Activated CD4-positive, alpha-beta T cell treated with anti-CD3 and anti-CD28 coated beads, Interleukin-2, amount 10 ng/mL, durations not matched to agents 24 days and 14 days (primary cell): ENCODE measurements at regions not wholly inside any gene's neighbourhood (a gene's known extent, or its start where the extent isn't known, plus 50 kb on each side); places are given as distances from the start of the nearest gene placed in this dataset.
"Not testable (repeated sequence)": the region's sequence is repeated elsewhere in the genome, so short reads cannot be mapped to it uniquely, and the experiment has no call there.

Experiments
- DNase-seq: peaks from one replicate; pipeline ENCODE4 v3.0.0; 2022
- H3K27ac Mint-ChIP-seq: one replicate; pipeline ENCODE4 v1.8.0; 2022; ENCODE audit warnings: mild to moderate bottlenecking, mixed read lengths
- H3K27me3 Mint-ChIP-seq: one replicate; pipeline ENCODE4 v1.8.0; 2022; ENCODE audit warnings: mixed read lengths
- H3K36me3 Mint-ChIP-seq: one replicate; pipeline ENCODE4 v1.8.0; 2022; ENCODE audit warnings: low read depth, mild to moderate bottlenecking, mixed read lengths
- H3K4me1 Mint-ChIP-seq: one replicate; pipeline ENCODE4 v1.8.0; 2021; ENCODE audit warnings: mixed read lengths
- H3K4me3 Mint-ChIP-seq: one replicate; pipeline ENCODE4 v1.8.0; 2022; ENCODE audit warnings: mild to moderate bottlenecking, moderate library complexity, mixed read lengths
- H3K9me3 Mint-ChIP-seq: one replicate; pipeline ENCODE4 v1.8.0; 2021; ENCODE audit warnings: mixed read lengths
- intact Hi-C: fragments of 100-400 bp; cut with micrococcal nuclease; formaldehyde crosslinking; loops from one replicate; pipeline ENCODE4 v1.15.1; 2023

DNA sequence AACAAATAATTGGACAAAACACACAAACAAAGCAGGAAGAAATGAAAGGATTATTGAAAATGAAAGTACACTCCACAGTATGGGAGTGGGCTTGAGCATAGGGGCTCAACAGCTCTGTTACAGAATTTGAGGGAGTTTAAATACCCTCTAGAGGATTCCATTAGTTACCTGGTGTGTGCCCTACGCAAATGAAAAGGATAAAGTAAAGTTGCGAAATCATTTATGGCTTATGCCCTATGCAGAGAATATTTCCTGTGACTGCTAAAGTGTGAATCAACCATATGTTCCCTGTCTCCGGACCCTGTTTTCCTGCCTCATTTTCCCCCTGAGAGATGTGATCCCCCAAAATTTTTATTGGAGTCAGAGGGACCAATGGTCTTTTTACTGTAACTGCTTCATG lies 634.6 kb upstream of the CNTNAP2 start:
- Mint-ChIP-seq H3K27ac (no peak overlapping the region), H3K27me3 (no peaks in the 10 kb centered on the region), H3K4me1 (no peaks in the 10 kb centered on the region), H3K9me3 (peaks cover 7% of the 10 kb centered on the region), H3K4me3 (no peak overlapping the region), H3K36me3 (no peaks in the 10 kb centered on the region)
- intact Hi-C loops, result no loop called here
- DNase-seq, result no peak

DNA sequence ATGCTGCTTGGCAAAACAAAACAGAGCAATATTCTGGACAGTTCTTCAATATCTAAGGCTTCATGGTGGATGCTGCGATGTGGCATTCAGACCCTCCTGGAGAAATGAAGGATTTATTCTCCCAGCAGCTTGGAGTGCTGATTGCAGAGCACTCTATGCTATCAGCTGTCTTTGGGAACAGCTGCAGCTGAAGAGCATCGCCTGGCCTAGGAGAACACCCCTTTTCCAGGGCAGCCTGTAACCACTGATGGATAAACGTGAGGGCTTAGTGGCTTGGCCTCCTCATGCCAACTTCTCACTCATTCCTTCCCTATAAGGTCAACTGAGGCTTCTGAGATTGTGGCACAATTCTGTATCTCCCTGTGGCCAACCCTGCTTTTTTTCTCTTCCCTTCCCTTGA lies 638.1 kb upstream of the CNTNAP2 start:
- no peak overlapping the region for H3K27ac Mint-ChIP-seq
- no peak for DNase-seq
- no peak overlapping the region for H3K4me3 Mint-ChIP-seq
- H3K27me3 Mint-ChIP-seq, result no peaks in the 10 kb centered on the region
- no peaks in the 10 kb centered on the region for H3K4me1 Mint-ChIP-seq
- intact Hi-C loops, result no loop called here
- H3K36me3 Mint-ChIP-seq, result no peaks in the 10 kb centered on the region
- peaks cover 3% of the 10 kb centered on the region for H3K9me3 Mint-ChIP-seq

DNA sequence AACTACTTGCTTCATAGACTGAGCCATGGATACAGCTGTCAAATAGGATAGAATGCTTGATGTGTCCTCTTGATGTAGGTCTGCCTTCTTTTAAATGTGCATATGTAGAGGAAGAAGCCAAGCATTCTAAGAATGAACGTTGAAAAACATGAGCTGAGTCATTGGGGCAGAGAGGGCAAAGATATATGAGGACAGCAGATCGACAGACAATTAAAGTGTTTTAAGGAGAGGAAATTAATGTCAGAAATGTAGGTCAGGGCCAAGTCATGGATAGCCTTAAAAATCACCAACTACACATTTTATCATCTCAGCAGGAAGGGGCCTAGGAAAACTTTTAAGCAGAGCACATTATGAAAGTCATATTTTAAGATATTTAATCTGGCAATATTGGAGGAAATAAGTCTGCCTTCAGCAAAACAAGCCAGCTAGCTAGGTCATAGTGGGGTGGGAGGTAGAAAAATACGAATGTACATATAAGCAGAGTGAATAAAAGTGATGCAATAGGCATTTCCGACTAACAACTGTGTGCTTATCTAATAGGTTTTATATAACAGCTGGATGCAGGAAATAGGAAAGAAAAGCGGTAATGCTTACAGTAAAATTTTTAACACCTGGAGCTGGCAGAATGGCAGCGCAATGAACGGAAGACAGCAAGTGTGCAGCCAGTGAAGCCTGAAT lies 638.3 kb upstream of the TPK1 start:
- intact Hi-C loops, result no loop called here
- Mint-ChIP-seq H3K27ac (no peak overlapping the region), H3K27me3 (no peaks in the 10 kb centered on the region), H3K9me3 (no peaks in the 10 kb centered on the region), H3K36me3 (no peaks in the 10 kb centered on the region), H3K4me1 (no peaks in the 10 kb centered on the region), H3K4me3 (no peak overlapping the region)
- DNase-seq, result no peak

- H3K36me3 Mint-ChIP-seq, result no peaks in the 10 kb centered on the region
- peaks cover 3% of the 10 kb centered on the region for H3K9me3 Mint-ChIP-seq
- no peaks in the 10 kb centered on the region for H3K4me1 Mint-ChIP-seq
- intact Hi-C loops, result no loop called here
- no peak for DNase-seq
- H3K4me3 Mint-ChIP-seq, result no peak overlapping the region
- no peaks in the 10 kb centered on the region for H3K27me3 Mint-ChIP-seq
- H3K27ac Mint-ChIP-seq, result no peak overlapping the region
Observed at GRCh38 chr7:145471883-145472282, 636.0 kb upstream of the TPK1 start.

DNA sequence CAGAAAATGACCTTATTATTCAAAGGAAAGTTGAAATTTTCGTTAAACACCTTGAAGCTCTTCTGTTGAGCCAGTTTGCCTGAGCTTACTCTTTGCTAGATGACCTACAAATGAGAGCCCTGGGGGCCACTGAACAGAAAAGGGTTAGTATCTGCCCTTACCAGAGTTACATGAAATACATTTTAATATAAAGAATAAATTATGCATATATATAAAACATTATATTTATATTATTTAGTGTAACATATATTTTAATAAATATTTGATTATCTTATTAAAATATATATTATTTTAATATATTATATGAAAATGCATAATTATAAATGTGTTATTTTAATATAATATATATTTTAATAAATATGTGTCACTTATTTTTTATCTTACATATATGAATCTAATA lies 628.4 kb upstream of the TPK1 start:
- DNase-seq, result no peak
- intact Hi-C loops, result no loop called here
- no peak overlapping the region for H3K27ac Mint-ChIP-seq
- H3K4me1 Mint-ChIP-seq, result no peaks in the 10 kb centered on the region
- no peaks in the 10 kb centered on the region for H3K36me3 Mint-ChIP-seq
- H3K9me3 Mint-ChIP-seq, result peaks cover 3% of the 10 kb centered on the region
- H3K4me3 Mint-ChIP-seq, result no peak overlapping the region
- H3K27me3 Mint-ChIP-seq, result no peaks in the 10 kb centered on the region

- no peak for DNase-seq
- no peak overlapping the region for H3K27ac Mint-ChIP-seq
- no peaks in the 10 kb centered on the region for H3K4me1 Mint-ChIP-seq
- intact Hi-C loops, result no loop called here
- no peak overlapping the region for H3K4me3 Mint-ChIP-seq
- H3K9me3 Mint-ChIP-seq, result peaks cover 3% of the 10 kb centered on the region
- H3K36me3 Mint-ChIP-seq, result no peaks in the 10 kb centered on the region
- no peaks in the 10 kb centered on the region for H3K27me3 Mint-ChIP-seq
Observed at GRCh38 chr7:145462463-145462862, 626.6 kb upstream of the TPK1 start.

DNA sequence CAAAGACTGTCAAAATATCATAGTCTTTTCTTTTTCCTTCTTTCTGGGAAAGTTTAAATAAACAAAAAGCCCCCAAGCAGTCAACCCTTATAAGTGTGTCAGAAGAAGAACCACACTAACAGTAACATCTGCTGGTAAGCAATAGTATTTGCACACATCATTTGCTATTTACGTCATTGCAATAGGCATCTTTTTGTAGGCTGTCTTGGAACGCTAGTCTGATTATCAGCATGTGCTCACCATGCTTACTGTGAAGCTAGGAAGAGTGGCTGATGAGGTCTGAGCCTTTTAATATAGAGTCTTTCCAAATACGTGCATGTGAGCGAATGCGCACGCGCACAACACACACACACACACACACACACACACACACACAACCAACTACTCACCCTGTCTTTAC lies 599.0 kb upstream of the TPK1 start:
- no peaks in the 10 kb centered on the region for H3K9me3 Mint-ChIP-seq

DNA sequence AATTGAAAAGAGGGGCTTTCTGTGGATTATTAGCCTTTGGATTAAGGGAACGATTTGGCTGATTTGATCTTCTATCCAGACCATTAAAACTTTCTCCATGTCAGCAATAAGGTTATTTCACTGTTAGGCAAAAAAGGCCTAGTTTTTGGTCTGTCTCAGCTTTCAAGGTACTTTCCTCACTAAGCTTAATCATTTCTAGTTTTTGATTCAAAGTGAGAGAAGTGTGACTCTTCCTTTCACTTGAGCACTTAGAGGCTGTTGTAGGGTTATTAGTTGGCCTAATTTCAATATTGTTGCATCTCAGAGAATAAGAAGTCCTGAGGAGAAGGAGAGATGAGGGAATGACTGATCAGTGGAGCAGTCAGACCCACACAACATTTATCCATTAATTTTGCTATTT lies 596.0 kb upstream of the TPK1 start:
- DNase-seq, result no peak
- Mint-ChIP-seq H3K4me3 (no peak overlapping the region), H3K27me3 (no peaks in the 10 kb centered on the region), H3K36me3 (no peaks in the 10 kb centered on the region), H3K9me3 (no peaks in the 10 kb centered on the region), H3K27ac (no peak overlapping the region), H3K4me1 (no peaks in the 10 kb centered on the region)
- intact Hi-C loops, result no loop called here

More for the DNA sequence above, 599.0 kb upstream of the TPK1 start:
- Mint-ChIP-seq H3K4me1 (no peaks in the 10 kb centered on the region), H3K4me3 (no peak overlapping the region), H3K27me3 (no peaks in the 10 kb centered on the region), H3K36me3 (no peaks in the 10 kb centered on the region), H3K27ac (no peak overlapping the region)
- intact Hi-C loops, result no loop called here
- no peak for DNase-seq

DNA sequence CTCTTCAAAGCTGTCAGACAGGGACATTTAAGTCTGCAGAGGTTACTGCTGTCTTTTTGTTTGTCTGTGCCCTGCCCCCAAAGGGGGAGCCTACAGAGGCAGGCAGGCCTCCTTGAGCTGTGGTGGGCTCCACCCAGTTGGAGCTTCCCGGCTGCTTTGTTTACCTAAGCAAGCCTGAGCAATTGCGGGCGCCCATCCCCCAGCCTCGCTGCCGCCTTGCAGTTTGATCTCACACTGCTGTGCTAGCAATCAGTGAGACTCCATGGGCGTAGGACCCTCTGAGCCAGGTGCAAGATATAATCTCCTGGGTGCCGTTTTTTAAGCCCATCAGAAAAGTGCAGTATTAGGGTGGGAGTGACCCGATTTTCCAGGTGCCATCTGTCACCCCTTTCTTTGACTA lies 582.6 kb upstream of the TPK1 start:
- DNase-seq, H3K4me1 Mint-ChIP-seq, intact Hi-C loops, H3K9me3 Mint-ChIP-seq, H3K36me3 Mint-ChIP-seq, H3K4me3 Mint-ChIP-seq, H3K27me3 Mint-ChIP-seq, H3K27ac Mint-ChIP-seq: not testable (repeated sequence)

DNA sequence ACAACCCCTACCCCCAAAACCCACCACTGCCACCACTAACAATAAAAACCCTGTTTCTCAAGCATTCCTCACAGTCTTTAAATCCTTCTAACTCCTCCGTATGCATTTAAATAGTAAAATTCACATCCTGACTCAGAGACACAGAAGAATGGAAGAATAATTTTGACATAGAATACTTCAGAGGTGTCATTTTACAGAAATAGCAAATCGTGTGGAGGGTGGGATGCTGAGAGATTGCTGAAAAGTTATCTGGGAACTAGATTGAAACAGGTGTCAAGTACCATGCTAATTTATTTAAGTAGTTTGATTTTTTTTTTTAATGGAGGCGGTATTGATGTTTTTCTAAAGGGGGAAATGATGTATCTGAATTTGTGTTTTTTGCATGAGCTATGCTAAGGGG lies 575.2 kb upstream of the TPK1 start:
- no peaks in the 10 kb centered on the region for H3K36me3 Mint-ChIP-seq
- no peaks in the 10 kb centered on the region for H3K27me3 Mint-ChIP-seq
- no peaks in the 10 kb centered on the region for H3K4me1 Mint-ChIP-seq
- intact Hi-C loops, result no loop called here
- H3K4me3 Mint-ChIP-seq, result no peak overlapping the region
- no peaks in the 10 kb centered on the region for H3K9me3 Mint-ChIP-seq
- no peak for DNase-seq
- H3K27ac Mint-ChIP-seq, result no peak overlapping the region

DNA sequence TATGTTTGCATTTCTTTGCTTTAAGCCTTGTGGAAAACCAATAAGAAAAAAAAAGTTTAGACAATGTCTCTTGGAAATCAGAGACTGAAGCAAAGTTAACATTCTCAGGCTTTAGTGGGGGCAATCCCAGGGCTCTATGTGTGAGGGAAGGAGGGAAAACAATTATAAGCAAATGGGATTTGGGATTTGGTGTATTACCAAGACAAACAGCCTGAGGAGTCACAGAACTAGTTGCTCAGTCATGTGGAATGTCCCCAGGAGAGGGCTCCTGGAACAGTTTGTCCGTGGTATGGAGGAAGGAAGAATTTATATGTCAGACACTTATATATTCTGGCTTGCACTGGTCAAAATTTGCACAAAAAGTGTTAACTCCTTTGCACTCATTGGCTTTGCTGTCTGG lies 562.9 kb upstream of the TPK1 start:
- no peaks in the 10 kb centered on the region for H3K27me3 Mint-ChIP-seq

GRCh38 chr7:145394126-145394525 lies 558.3 kb upstream of the TPK1 start:
- no peaks in the 10 kb centered on the region for H3K27me3 Mint-ChIP-seq
- intact Hi-C loops, result no loop called here
- no peaks in the 10 kb centered on the region for H3K4me1 Mint-ChIP-seq

More for the DNA sequence above, 562.9 kb upstream of the TPK1 start:
- intact Hi-C loops, result no loop called here
- Mint-ChIP-seq H3K36me3 (no peaks in the 10 kb centered on the region), H3K27ac (no peak overlapping the region), H3K4me1 (no peaks in the 10 kb centered on the region), H3K9me3 (peaks cover 3% of the 10 kb centered on the region), H3K4me3 (no peak overlapping the region)
- no peak for DNase-seq

DNA sequence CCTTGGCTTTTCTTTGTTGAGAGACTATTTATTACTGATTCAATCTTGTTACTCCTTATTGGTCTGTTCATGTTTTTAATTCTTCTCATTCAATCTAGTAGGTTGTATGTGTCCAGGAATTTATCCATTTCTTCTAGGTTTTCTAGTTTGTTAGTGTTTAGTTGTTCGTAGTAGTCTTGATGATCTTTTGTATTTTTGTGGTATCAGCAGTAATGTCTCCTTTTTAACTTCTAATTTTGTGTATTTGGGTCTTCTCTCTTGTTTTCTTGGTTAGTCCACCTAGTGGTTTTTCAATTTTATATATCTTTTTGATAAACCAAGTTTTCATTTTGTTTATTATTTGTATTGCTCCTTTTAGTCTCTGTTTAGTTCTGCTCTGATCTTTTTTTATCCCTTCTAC lies 546.9 kb upstream of the TPK1 start:
- H3K9me3 Mint-ChIP-seq, result peaks cover 8% of the 10 kb centered on the region
- H3K27me3 Mint-ChIP-seq, result no peaks in the 10 kb centered on the region
- DNase-seq, result no peak
- H3K27ac Mint-ChIP-seq, result no peak overlapping the region
- H3K4me1 Mint-ChIP-seq, result no peaks in the 10 kb centered on the region
- H3K4me3 Mint-ChIP-seq, result no peak overlapping the region
- H3K36me3 Mint-ChIP-seq, result no peaks in the 10 kb centered on the region
- intact Hi-C loops, result no loop called here

More at GRCh38 chr7:145394126-145394525, 558.3 kb upstream of the TPK1 start:
- Mint-ChIP-seq H3K36me3 (no peaks in the 10 kb centered on the region), H3K4me3 (no peak overlapping the region), H3K9me3 (peaks cover 3% of the 10 kb centered on the region), H3K27ac (no peak overlapping the region)
- DNase-seq, result no peak

GRCh38 chr7:145378197-145378596 lies 542.3 kb upstream of the TPK1 start:
- Mint-ChIP-seq H3K27me3 (no peaks in the 10 kb centered on the region), H3K4me1 (no peaks in the 10 kb centered on the region), H3K4me3 (no peak overlapping the region), H3K36me3 (no peaks in the 10 kb centered on the region), H3K9me3 (no peaks in the 10 kb centered on the region), H3K27ac (no peak overlapping the region)
- intact Hi-C loops, result no loop called here
- no peak for DNase-seq

GRCh38 chr7:145360511-145361100 lies 524.8 kb upstream of the TPK1 start:
- H3K4me1 Mint-ChIP-seq, result no peaks in the 10 kb centered on the region
- H3K27ac Mint-ChIP-seq, result no peak overlapping the region
- H3K27me3 Mint-ChIP-seq, result no peaks in the 10 kb centered on the region
- no peaks in the 10 kb centered on the region for H3K36me3 Mint-ChIP-seq
- no peak for DNase-seq
- intact Hi-C loops, result no loop called here
- peaks cover 13% of the 10 kb centered on the region for H3K9me3 Mint-ChIP-seq
- no peak overlapping the region for H3K4me3 Mint-ChIP-seq
